SK-N-MC (cell line): ENCODE measurements at regions not wholly inside any gene's neighbourhood (a gene's known extent, or its start where the extent isn't known, plus 50 kb on each side); places are given as distances from the start of the nearest gene placed in this dataset.

ENCODE experiments used
- FOXP2 ChIP-seq: optimal IDR thresholded peaks from 2 replicates; pipeline ENCODE3; 2011; ENCODE audit warnings: mild to moderate bottlenecking, moderate library complexity; ENCODE audit not compliant: insufficient read depth; ENCODE audit errors: extremely low read length, control extremely low read depth
- POLR2AphosphoS5 ChIP-seq: IDR thresholded peaks from 2 replicates; pipeline ENCODE4 v1.6.1; 2012; ENCODE audit warnings: mild to moderate bottlenecking, low read depth, low read length, borderline replicate concordance

- TF ChIP-seq FOXP2 (no peak), POLR2AphosphoS5 (no peak)
Observed at GRCh38 chr6:21447987-21448386, 145.6 kb upstream of the SOX4 start.
